A673 (cell line): ENCODE measurements at regions not wholly inside any gene's neighbourhood (a gene's known extent, or its start where the extent isn't known, plus 50 kb on each side); places are given as distances from the start of the nearest gene placed in this dataset.

Source experiments
- BruUV-seq: library from RNA; stranded (reverse); fragments of 400-500 nt; replicated peaks from 2 replicates; lab custom pipeline; 2021; lab: Mats Ljungman, UMichigan
- CTCF ChIA-PET: fragments of 300-600 bp; sonication (Branson Sonifier 250); formaldehyde crosslinking; loops from one replicate; lab custom pipeline; 2022; ENCODE audit warnings: antibody characterized with exemption; lab: Charles Lee
- POLR2A ChIA-PET: fragments of 300-600 bp; sonication (Branson Sonifier 250); formaldehyde crosslinking; loops from one replicate; lab custom pipeline; 2022; ENCODE audit warnings: antibody characterized with exemption; ENCODE audit not compliant: low non-redundant PET; lab: Charles Lee
- DNase-seq: peaks from one replicate; pipeline ENCODE4 v3.0.0-alpha.2; 2015; ENCODE audit warnings: low spot score
- H3K27ac ChIP-seq: fragments of 200-600 bp; sonication (generic); 2 replicates; pipeline ENCODE4 v1.5.1; 2016; ENCODE audit warnings: mixed run types, low read depth, mild to moderate bottlenecking, mixed read lengths, antibody characterized with exemption, low read length; ENCODE audit not compliant: poor library complexity, severe bottlenecking
- H3K27me3 ChIP-seq: fragments of 200-600 bp; sonication (generic); replicated peaks from 2 replicates; pipeline ENCODE4 v1.6.1; 2017; ENCODE audit warnings: mixed run types, low read depth, mild to moderate bottlenecking, mixed read lengths, antibody characterized with exemption, low read length; ENCODE audit not compliant: insufficient read depth, poor library complexity
- H3K36me3 ChIP-seq: fragments of 200-600 bp; sonication (generic); 2 replicates; pipeline ENCODE4 v1.6.1; 2016; ENCODE audit warnings: mixed run types, mild to moderate bottlenecking, mixed read lengths, antibody characterized with exemption, low read length; ENCODE audit not compliant: insufficient read depth, poor library complexity, severe bottlenecking
- H3K4me1 ChIP-seq: fragments of 200-600 bp; sonication (generic); 2 replicates; pipeline ENCODE4 v1.6.1; 2017; ENCODE audit warnings: mixed run types, mild to moderate bottlenecking, mixed read lengths, antibody characterized with exemption, low read length; ENCODE audit not compliant: insufficient read depth, poor library complexity, severe bottlenecking
- H3K4me3 ChIP-seq: fragments of 200-600 bp; sonication (generic); 2 replicates; pipeline ENCODE4 v1.5.1; 2016; ENCODE audit warnings: low read depth, mixed run types, mild to moderate bottlenecking, mixed read lengths, low read length; ENCODE audit not compliant: poor library complexity, severe bottlenecking
- H3K9me3 ChIP-seq: fragments of 200-600 bp; sonication (generic); 2 replicates; pipeline ENCODE4 v1.6.1; 2016; ENCODE audit warnings: mixed run types, low read depth, mild to moderate bottlenecking, mixed read lengths, antibody characterized with exemption, low read length; ENCODE audit not compliant: poor library complexity, severe bottlenecking
- EZH2 ChIP-seq: fragments of 200-600 bp; sonication (generic); IDR thresholded peaks from 2 replicates; pipeline ENCODE4 v1.6.1; 2017; ENCODE audit warnings: borderline replicate concordance, low read depth, mild to moderate bottlenecking, mixed read lengths, antibody characterized with exemption, low read length; ENCODE audit not compliant: poor library complexity, severe bottlenecking
- intact Hi-C: fragments of 100-400 bp; cut with micrococcal nuclease; formaldehyde crosslinking; loops from one replicate; pipeline ENCODE4 v1.10.0; 2022; ENCODE audit not compliant: unreplicated experiment
- TF ChIP-seq, protein P1 (sequence below): fragments of 300-800, 200-600 bp; sonication (generic); conservative IDR thresholded peaks from 2 replicates; pipeline ENCODE4 v1.5.1; 2017; ENCODE audit warnings: low read depth, mild to moderate bottlenecking, antibody characterized with exemption, low read length, moderate library complexity, mixed read lengths

DNA sequence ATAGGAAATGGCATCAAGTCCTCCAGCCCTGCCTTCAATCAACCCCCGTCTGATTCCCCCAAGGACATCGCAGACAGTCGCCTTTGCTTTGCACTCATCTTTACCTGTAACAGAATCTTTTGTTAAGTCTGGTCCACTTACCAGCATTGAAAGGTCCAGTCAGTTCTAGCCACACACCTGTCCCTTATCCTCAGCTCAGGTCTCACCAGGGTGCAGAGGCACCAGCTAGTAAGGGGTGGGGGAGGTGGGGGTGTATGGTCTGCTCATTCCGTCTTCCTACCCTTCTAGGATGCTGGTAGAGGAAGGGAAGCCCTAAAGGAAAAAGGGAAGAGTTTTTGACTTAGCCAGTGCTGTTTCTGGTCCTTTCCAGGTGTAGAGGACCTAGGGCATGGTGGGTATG is 427.7 kb downstream of the MATN1 start:
- no peak overlapping the region for H3K4me3 ChIP-seq
- intact Hi-C loops = no loop called here
- H3K27ac ChIP-seq = no peak overlapping the region
- ChIA-PET POLR2A (no interaction called here), CTCF (interaction anchor here (0.6 kb wide), 1 partner anchor 70 kb away, joined by 5 read pairs; no protein-coding TSS in a partner anchor)
- no peak for DNase-seq
- H3K9me3 ChIP-seq = peaks cover 16% of the 10 kb centered on the region
- no peak for TF ChIP-seq EZH2
- TF ChIP-seq, protein P1, sequence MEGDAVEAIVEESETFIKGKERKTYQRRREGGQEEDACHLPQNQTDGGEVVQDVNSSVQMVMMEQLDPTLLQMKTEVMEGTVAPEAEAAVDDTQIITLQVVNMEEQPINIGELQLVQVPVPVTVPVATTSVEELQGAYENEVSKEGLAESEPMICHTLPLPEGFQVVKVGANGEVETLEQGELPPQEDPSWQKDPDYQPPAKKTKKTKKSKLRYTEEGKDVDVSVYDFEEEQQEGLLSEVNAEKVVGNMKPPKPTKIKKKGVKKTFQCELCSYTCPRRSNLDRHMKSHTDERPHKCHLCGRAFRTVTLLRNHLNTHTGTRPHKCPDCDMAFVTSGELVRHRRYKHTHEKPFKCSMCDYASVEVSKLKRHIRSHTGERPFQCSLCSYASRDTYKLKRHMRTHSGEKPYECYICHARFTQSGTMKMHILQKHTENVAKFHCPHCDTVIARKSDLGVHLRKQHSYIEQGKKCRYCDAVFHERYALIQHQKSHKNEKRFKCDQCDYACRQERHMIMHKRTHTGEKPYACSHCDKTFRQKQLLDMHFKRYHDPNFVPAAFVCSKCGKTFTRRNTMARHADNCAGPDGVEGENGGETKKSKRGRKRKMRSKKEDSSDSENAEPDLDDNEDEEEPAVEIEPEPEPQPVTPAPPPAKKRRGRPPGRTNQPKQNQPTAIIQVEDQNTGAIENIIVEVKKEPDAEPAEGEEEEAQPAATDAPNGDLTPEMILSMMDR = no peak
- H3K27me3 ChIP-seq = no peaks in the 10 kb centered on the region
- H3K4me1 ChIP-seq = no peaks in the 10 kb centered on the region
- no TSS peak for BruUV-seq
- H3K36me3 ChIP-seq = no peaks in the 10 kb centered on the region

DNA sequence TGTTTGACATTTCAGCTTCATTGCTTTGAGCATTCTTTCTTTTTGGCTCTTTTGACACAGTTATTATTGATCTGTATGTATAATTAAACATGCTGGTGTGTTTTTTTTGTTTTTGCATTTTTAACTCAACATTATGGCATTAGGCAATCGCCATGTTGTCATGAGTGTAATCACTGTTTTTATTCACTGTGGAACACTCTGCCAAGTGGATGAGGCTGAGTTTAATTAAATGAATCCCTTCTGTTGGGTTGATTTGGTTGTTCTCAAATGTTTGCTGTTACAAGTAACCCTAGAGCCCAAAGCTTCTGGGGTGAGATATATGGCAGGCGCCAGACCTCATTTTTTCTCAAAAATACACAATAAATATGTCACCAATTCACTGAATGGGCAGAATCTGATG is 428.1 kb downstream of the MATN1 start:
- no peak overlapping the region for H3K4me3 ChIP-seq
- ChIA-PET POLR2A (no interaction called here), CTCF (interaction anchor here (0.6 kb wide), 1 partner anchor 69 kb away, joined by 5 read pairs; no protein-coding TSS in a partner anchor)
- intact Hi-C loops = no loop called here
- no peaks in the 10 kb centered on the region for H3K36me3 ChIP-seq
- H3K4me1 ChIP-seq = no peaks in the 10 kb centered on the region
- H3K27me3 ChIP-seq = no peaks in the 10 kb centered on the region
- DNase-seq = no peak
- no peak for TF ChIP-seq EZH2
- TF ChIP-seq, protein P1 = no peak
- peaks cover 16% of the 10 kb centered on the region for H3K9me3 ChIP-seq
- BruUV-seq = no TSS peak
- no peak overlapping the region for H3K27ac ChIP-seq

DNA sequence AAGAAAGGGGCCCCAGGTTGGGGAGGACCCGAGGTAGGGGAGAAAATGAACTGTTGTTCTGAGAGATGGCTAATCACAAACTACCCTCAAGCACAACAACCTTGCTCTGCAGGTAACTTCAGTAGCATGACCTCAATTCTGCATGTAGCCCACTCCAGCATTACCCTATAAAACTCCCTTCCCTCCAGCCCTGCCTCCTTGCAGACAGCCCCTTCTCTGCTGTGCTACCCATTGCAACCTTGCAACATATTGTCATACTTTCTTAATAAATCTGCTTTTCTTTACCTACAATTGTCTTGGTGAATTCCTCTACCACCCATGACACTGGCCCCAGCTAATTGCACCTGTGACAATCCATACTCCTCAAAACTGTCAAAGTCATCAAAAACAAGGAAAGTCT is 428.9 kb downstream of the MATN1 start:
- DNase-seq = no peak
- CTCF ChIA-PET = interaction anchor here (0.6 kb wide), 1 partner anchor 52 kb away, joined by 4 read pairs; no protein-coding TSS in a partner anchor
- H3K27me3 ChIP-seq = no peaks in the 10 kb centered on the region
- POLR2A ChIA-PET = no interaction called here
- no peaks in the 10 kb centered on the region for H3K4me1 ChIP-seq
- BruUV-seq = no TSS peak
- no peak overlapping the region for H3K27ac ChIP-seq
- no peak overlapping the region for H3K4me3 ChIP-seq
- no peak for TF ChIP-seq EZH2
- TF ChIP-seq, protein P1 = no peak
- intact Hi-C loops = no loop called here
- H3K9me3 ChIP-seq = peaks cover 16% of the 10 kb centered on the region
- no peaks in the 10 kb centered on the region for H3K36me3 ChIP-seq
